ENCODE measurements at regions not wholly inside any gene's neighbourhood (a gene's known extent, or its start where the extent isn't known, plus 50 kb on each side); places are given as distances from the start of the nearest gene placed in this dataset.

GRCh38 chr1:194654956-194655355, 1468.5 kb upstream of the B3GALT2 start:
- whole genome bisulfite sequencing, 4 donors = 57 to 70% (median 69%) methylated on average over 1 of the region's 1 CpG
- Histone ChIP-seq H3K4me1 (no peaks in the 10 kb centered on the region), H3K4me3 (no peak overlapping the region), H3K9me3 (peaks cover 0 to 4% (median 0%) of the 10 kb centered on the region in 12 donors), H3K36me3 (no peaks in the 10 kb centered on the region), H3K27ac (no peak overlapping the region), H3K27me3 (no peaks in the 10 kb centered on the region)
- DNase-seq = no peak
- TF ChIP-seq POLR2A (IDR thresholded peaks at IDR 0.05) (no peak), CTCF (IDR thresholded peaks at IDR 0.05) (no peak)
- no peak for ATAC-seq
- intact Hi-C loops (cut with DNase I) = no loop called here

- Histone ChIP-seq H3K4me3 (no peak overlapping the region), H3K27me3 (no peaks in the 10 kb centered on the region), H3K4me1 (no peaks in the 10 kb centered on the region), H3K36me3 (no peaks in the 10 kb centered on the region), H3K9me3 (peaks cover 0 to 4% (median 0%) of the 10 kb centered on the region in 12 donors), H3K27ac (no peak overlapping the region)
- DNase-seq (no peak), ATAC-seq (no peak)
- TF ChIP-seq POLR2A (IDR thresholded peaks at IDR 0.05) (no peak), CTCF (IDR thresholded peaks at IDR 0.05) (no peak)
- intact Hi-C loops (cut with DNase I) = no loop called here
- 61 to 71% (median 69%) methylated on average over 1 of the region's 1 CpG for WGBS, 4 donors
Observed at GRCh38 chr1:194653385-194653784, 1467.0 kb upstream of the B3GALT2 start.

GRCh38 chr1:194647118-194647517, 1460.7 kb upstream of the B3GALT2 start:
- DNase-seq = no peak
- no peaks in the 10 kb centered on the region for H3K27me3 ChIP-seq
- H3K9me3 ChIP-seq = no peaks in the 10 kb centered on the region
- H3K4me3 ChIP-seq = no peak overlapping the region
- 79 to 82% (median 80%) methylated on average over 2 of the region's 2 CpGs for WGBS, 4 donors
- no peak overlapping the region for H3K27ac ChIP-seq
- no peaks in the 10 kb centered on the region for H3K36me3 ChIP-seq
- no peak for TF ChIP-seq CTCF (IDR thresholded peaks at IDR 0.05)
- no peak for TF ChIP-seq POLR2A (IDR thresholded peaks at IDR 0.05)
- no peaks in the 10 kb centered on the region for H3K4me1 ChIP-seq
- no peak for ATAC-seq
- intact Hi-C loops (cut with DNase I) = no loop called here

GRCh38 chr1:194644528-194644927, 1458.1 kb upstream of the B3GALT2 start:
- Histone ChIP-seq H3K4me1 (no peaks in the 10 kb centered on the region), H3K27me3 (no peaks in the 10 kb centered on the region), H3K4me3 (no peak overlapping the region), H3K36me3 (no peaks in the 10 kb centered on the region), H3K27ac (no peak overlapping the region), H3K9me3 (peaks cover 0 to 11% (median 0%) of the 10 kb centered on the region in 12 donors)
- ATAC-seq (no peak), DNase-seq (no peak)
- intact Hi-C loops (cut with DNase I) = no loop called here
- 42 to 75% (median 57%) methylated on average over 1 of the region's 1 CpG for WGBS, 4 donors
- TF ChIP-seq CTCF (IDR thresholded peaks at IDR 0.05) (no peak), POLR2A (IDR thresholded peaks at IDR 0.05) (no peak)

Measured in heart left ventricle (tissue), 16 donors.